Hepatocyte (in vitro differentiated cells): ENCODE measurements at regions not wholly inside any gene's neighbourhood (a gene's known extent, or its start where the extent isn't known, plus 50 kb on each side); places are given as distances from the start of the nearest gene placed in this dataset.

Source experiments
- EZH2 ChIP-seq: fragments of 200-600 bp; sonication (generic); IDR thresholded peaks from 2 replicates; pipeline ENCODE4 v1.6.1; 2016; ENCODE audit warnings: antibody characterized with exemption, mild to moderate bottlenecking, borderline replicate concordance
- EZH2phosphoT487 ChIP-seq: fragments of 200-600 bp; sonication (generic); IDR thresholded peaks from one replicate; pipeline ENCODE4 v1.6.1; 2018; ENCODE audit warnings: antibody characterized with exemption, mild to moderate bottlenecking, low read depth, moderate library complexity; ENCODE audit not compliant: unreplicated experiment, severe bottlenecking
- TF ChIP-seq, protein P1 (sequence below): fragments of 200-600 bp; sonication (generic); IDR thresholded peaks from 2 replicates; pipeline ENCODE4 v1.5.1; 2016; ENCODE audit warnings: antibody characterized with exemption, mild to moderate bottlenecking; ENCODE audit not compliant: poor library complexity

DNA sequence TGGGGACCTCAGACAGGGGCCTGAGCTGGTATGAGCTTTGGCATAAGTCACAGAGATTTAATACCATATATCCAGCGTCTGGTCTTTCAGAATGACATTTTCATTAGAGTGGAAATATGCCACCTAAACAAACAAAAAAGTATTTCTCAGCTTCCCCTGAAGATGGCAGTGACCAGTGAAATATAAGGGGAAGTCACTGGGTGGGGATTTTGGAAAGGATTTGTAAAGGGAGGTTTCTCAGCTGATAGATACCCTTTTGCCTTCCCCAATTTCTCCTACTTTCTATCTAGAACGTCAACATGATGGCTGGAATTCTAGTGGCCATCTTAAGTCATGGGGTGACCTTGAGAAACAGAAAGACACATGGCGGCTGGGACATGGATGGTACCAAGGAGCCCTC, 137.7 kb upstream of the LRFN2 start:
- TF ChIP-seq, protein P1, sequence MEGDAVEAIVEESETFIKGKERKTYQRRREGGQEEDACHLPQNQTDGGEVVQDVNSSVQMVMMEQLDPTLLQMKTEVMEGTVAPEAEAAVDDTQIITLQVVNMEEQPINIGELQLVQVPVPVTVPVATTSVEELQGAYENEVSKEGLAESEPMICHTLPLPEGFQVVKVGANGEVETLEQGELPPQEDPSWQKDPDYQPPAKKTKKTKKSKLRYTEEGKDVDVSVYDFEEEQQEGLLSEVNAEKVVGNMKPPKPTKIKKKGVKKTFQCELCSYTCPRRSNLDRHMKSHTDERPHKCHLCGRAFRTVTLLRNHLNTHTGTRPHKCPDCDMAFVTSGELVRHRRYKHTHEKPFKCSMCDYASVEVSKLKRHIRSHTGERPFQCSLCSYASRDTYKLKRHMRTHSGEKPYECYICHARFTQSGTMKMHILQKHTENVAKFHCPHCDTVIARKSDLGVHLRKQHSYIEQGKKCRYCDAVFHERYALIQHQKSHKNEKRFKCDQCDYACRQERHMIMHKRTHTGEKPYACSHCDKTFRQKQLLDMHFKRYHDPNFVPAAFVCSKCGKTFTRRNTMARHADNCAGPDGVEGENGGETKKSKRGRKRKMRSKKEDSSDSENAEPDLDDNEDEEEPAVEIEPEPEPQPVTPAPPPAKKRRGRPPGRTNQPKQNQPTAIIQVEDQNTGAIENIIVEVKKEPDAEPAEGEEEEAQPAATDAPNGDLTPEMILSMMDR, result no peak
- TF ChIP-seq EZH2, result no peak
- no peak for TF ChIP-seq EZH2phosphoT487
